PFSK-1 (cell line): ENCODE measurements at regions not wholly inside any gene's neighbourhood (a gene's known extent, or its start where the extent isn't known, plus 50 kb on each side); places are given as distances from the start of the nearest gene placed in this dataset.

Source experiments
- FOXP2 ChIP-seq: optimal IDR thresholded peaks from 2 replicates; pipeline ENCODE3; 2011; ENCODE audit warnings: borderline replicate concordance, control low read depth, inconsistent platforms; ENCODE audit not compliant: insufficient read depth; ENCODE audit errors: extremely low read length, extremely low read depth
- POLR2AphosphoS5 ChIP-seq: IDR thresholded peaks from 2 replicates; pipeline ENCODE4 v1.6.1; 2012; ENCODE audit warnings: low read depth, mild to moderate bottlenecking, control low read depth, low read length, moderate library complexity
- SIN3A ChIP-seq: IDR thresholded peaks from 2 replicates; pipeline ENCODE4 v1.6.1; 2012; ENCODE audit warnings: mild to moderate bottlenecking, low read length, moderate library complexity, borderline replicate concordance; ENCODE audit not compliant: insufficient read depth
- TAF1 ChIP-seq: IDR thresholded peaks from 2 replicates; pipeline ENCODE4 v1.6.1; 2012; ENCODE audit warnings: low read length, control low read depth, borderline replicate concordance; ENCODE audit not compliant: insufficient read depth
- TF ChIP-seq, protein P1 (sequence below), 2 experiments: IDR thresholded peaks; 2 replicates each; pipeline versions ENCODE4 v1.6.1 to v1.8.0; 2011 to 2012; ENCODE audit warnings: low read depth in 2 of 2, low read length in 2 of 2, control low read depth in 1 of 2, inconsistent platforms in 1 of 2, mild to moderate bottlenecking in 1 of 2, moderate library complexity in 1 of 2; ENCODE audit not compliant: insufficient read depth in 1 of 2

DNA sequence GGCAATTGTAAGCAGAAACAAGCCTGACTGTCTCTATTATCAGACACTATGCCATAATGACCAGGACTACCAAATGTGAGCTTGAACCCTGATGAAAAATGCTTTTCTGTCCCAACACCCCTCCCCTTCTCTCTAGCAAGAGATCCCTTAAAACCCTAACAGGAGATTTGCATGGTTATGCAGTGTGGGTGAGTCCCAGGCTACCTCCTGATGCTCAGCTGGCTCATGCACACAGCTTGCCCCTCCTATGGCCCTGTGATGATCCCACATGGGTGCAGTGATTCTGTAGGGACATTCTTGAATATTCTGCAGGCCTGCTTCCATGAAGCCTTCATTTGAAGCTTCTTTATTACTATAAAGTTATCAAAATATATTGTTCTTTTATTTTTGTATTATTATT, 357.4 kb downstream of the AKAIN1 start:
- TF ChIP-seq POLR2AphosphoS5 = no peak
- no peak for TF ChIP-seq SIN3A
- TF ChIP-seq, protein P1, sequence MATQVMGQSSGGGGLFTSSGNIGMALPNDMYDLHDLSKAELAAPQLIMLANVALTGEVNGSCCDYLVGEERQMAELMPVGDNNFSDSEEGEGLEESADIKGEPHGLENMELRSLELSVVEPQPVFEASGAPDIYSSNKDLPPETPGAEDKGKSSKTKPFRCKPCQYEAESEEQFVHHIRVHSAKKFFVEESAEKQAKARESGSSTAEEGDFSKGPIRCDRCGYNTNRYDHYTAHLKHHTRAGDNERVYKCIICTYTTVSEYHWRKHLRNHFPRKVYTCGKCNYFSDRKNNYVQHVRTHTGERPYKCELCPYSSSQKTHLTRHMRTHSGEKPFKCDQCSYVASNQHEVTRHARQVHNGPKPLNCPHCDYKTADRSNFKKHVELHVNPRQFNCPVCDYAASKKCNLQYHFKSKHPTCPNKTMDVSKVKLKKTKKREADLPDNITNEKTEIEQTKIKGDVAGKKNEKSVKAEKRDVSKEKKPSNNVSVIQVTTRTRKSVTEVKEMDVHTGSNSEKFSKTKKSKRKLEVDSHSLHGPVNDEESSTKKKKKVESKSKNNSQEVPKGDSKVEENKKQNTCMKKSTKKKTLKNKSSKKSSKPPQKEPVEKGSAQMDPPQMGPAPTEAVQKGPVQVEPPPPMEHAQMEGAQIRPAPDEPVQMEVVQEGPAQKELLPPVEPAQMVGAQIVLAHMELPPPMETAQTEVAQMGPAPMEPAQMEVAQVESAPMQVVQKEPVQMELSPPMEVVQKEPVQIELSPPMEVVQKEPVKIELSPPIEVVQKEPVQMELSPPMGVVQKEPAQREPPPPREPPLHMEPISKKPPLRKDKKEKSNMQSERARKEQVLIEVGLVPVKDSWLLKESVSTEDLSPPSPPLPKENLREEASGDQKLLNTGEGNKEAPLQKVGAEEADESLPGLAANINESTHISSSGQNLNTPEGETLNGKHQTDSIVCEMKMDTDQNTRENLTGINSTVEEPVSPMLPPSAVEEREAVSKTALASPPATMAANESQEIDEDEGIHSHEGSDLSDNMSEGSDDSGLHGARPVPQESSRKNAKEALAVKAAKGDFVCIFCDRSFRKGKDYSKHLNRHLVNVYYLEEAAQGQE (IDR thresholded peaks at IDR 0.05; ENCODE audit: insufficient read depth in 1 of 2, low read depth in 2 of 2, low read length in 2 of 2) = no peak
- no peak for TF ChIP-seq FOXP2
- TF ChIP-seq TAF1 = no peak

DNA sequence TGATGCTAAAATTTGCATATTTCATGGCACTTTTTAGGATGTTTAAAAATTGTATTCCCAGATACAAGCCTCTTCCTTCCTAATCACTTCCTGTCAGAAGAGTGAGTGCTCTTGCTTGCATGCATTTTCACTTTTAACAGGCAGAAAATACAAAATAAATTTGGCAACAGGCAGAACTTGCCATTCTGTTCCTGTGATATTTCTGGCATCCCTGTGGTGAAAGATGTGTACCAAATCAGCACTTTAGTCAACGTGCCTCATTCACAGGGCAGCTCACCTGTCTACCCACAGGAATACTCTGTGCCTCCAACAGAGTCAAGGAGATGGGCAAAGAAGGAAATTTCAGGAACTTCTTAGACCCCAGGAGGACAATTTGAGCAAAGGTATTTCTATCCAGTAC, 360.9 kb downstream of the AKAIN1 start:
- TF ChIP-seq POLR2AphosphoS5 (no peak), SIN3A (no peak), TAF1 (no peak), FOXP2 (no peak)
- TF ChIP-seq, protein P1 (IDR thresholded peaks at IDR 0.05; ENCODE audit: insufficient read depth in 1 of 2, low read depth in 2 of 2, low read length in 2 of 2) = no peak

DNA sequence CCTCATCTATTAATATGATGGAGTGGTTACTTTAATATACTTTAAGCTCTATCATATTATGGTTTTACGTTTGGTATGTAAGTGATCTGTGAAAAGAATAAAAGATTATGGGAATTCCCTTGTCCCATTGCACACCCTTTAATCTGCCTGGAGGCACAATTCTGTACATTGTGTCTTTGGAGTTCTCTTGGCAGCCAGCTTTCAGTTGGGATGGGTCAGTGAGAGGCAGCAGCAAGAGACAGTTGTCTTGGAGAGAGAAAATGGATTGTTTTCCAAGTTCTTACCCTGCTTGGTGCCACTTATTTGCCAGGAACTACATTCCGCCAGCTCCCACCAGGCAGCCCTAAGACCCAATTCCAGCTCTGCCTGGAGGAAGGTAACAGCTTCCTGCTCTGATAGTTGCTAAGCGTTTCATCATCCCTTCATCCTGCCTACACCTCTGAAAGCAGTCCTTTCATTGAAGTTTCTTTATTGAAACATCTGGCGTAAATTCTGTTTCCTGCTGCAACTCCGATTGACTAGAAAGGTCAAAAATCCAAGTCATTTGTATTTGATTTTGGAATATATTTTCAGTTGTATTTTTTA, 365.2 kb downstream of the AKAIN1 start:
- TF ChIP-seq POLR2AphosphoS5 (no peak), TAF1 (no peak), SIN3A (no peak), FOXP2 (no peak)
- TF ChIP-seq, protein P1 (IDR thresholded peaks at IDR 0.05; ENCODE audit: insufficient read depth in 1 of 2, low read depth in 2 of 2, low read length in 2 of 2) = no peak

DNA sequence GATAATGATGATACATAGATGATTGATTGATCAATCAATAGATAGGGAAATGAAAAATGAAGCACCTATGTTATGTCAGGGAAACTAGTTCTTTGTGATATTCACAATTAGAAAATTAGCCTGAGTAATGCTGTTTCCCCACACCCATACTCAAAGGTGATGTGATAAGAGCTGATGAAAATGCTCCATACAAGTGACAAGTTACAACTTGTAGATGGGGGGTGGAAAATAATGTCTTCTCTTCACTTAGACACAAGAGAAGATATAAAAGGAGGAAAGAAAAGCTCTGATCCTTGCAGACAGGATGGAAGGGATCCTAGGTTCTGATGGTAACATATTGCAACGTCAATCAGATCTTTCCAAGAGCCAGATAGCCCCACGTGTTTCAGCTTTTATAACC, 365.9 kb downstream of the AKAIN1 start:
- TF ChIP-seq, protein P1 (IDR thresholded peaks at IDR 0.05; ENCODE audit: insufficient read depth in 1 of 2, low read depth in 2 of 2, low read length in 2 of 2) = no peak
- no peak for TF ChIP-seq TAF1
- no peak for TF ChIP-seq POLR2AphosphoS5
- no peak for TF ChIP-seq FOXP2
- TF ChIP-seq SIN3A = no peak
